ENCODE measurements at regions not wholly inside any gene's neighbourhood (a gene's known extent, or its start where the extent isn't known, plus 50 kb on each side); places are given as distances from the start of the nearest gene placed in this dataset.

DNA sequence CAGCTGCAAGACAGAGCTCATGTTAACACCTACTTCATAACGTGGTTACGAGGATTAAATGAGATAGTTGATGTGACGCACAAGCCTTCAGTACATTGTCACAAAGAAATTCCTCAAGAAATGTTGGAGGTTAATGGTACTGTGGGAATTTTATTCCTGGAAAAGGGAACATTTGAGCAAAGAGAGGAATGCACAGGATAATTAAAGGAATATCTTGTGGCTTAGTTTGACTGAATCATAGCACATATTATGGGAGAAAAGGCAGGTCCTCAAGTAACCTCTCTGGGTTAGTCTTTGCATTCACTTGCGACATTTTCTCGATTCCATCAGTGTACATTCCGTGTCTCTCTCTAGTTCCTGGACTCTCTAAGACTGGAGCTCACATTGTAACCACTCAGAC is 300.2 kb upstream of the DUSP10 start:
- TF ChIP-seq, protein P1, sequence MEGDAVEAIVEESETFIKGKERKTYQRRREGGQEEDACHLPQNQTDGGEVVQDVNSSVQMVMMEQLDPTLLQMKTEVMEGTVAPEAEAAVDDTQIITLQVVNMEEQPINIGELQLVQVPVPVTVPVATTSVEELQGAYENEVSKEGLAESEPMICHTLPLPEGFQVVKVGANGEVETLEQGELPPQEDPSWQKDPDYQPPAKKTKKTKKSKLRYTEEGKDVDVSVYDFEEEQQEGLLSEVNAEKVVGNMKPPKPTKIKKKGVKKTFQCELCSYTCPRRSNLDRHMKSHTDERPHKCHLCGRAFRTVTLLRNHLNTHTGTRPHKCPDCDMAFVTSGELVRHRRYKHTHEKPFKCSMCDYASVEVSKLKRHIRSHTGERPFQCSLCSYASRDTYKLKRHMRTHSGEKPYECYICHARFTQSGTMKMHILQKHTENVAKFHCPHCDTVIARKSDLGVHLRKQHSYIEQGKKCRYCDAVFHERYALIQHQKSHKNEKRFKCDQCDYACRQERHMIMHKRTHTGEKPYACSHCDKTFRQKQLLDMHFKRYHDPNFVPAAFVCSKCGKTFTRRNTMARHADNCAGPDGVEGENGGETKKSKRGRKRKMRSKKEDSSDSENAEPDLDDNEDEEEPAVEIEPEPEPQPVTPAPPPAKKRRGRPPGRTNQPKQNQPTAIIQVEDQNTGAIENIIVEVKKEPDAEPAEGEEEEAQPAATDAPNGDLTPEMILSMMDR (IDR thresholded peaks at IDR 0.05; ENCODE audit: borderline replicate concordance, extremely low read depth, insufficient read depth) = no peak
- Histone ChIP-seq H3K27me3 (ENCODE audit: control insufficient read depth, insufficient read depth, low read length) (no peaks in the 10 kb centered on the region), H3K36me3 (ENCODE audit: control insufficient read depth in 2 of 3, insufficient read depth in 3 of 3, low read length in 3 of 3) (no peaks in the 10 kb centered on the region), H3K27ac (ENCODE audit: low read depth in 2 of 2, low read length in 2 of 2) (no peak overlapping the region), H3K4me1 (ENCODE audit: control insufficient read depth in 2 of 3, insufficient read depth in 2 of 3, low read depth in 1 of 3, low read length in 3 of 3) (no peaks in the 10 kb centered on the region), H3K9ac (ENCODE audit: low read length in 3 of 3) (no peak overlapping the region), H3K4me3 (ENCODE audit: low read length in 3 of 3) (no peak overlapping the region), H3K9me3 (ENCODE audit: control insufficient read depth in 2 of 3, insufficient read depth in 1 of 3, low read length in 3 of 3) (no peaks in the 10 kb centered on the region)
- no peak for DNase-seq
- intact Hi-C loops (cut with DNase I) = no loop called here
- no peak for FAIRE-seq

DNA sequence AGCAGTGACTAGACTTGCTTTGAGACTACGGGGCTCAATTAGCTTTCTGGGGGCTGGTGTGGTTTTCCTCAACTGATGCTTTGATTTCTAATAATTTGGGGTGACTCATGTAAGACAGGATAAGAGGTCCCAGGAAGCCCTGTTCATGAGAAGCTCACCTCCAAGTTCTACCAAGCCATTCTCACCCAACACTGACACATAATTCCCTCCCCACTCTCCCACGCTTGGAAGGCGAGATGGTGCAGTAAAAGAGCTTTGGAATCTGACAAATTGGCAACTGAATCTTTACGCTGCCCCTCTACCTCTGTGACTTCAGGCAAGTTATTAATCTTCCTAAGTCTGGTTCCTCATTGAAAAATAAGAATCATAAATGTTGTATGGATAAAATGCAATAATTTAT is 299.1 kb upstream of the DUSP10 start:
- TF ChIP-seq, protein P1 (IDR thresholded peaks at IDR 0.05; ENCODE audit: borderline replicate concordance, extremely low read depth, insufficient read depth) = no peak
- DNase-seq (peak in 4 of 5 donors; percentile 57 to 83 (median 64)), FAIRE-seq (no peak)
- no peaks in the 10 kb centered on the region for H3K36me3 ChIP-seq (ENCODE audit: control insufficient read depth in 2 of 3, insufficient read depth in 3 of 3, low read length in 3 of 3)
- H3K9me3 ChIP-seq (ENCODE audit: control insufficient read depth in 2 of 3, insufficient read depth in 1 of 3, low read length in 3 of 3) = no peaks in the 10 kb centered on the region
- H3K4me1 ChIP-seq (ENCODE audit: control insufficient read depth in 2 of 3, insufficient read depth in 2 of 3, low read depth in 1 of 3, low read length in 3 of 3) = no peaks in the 10 kb centered on the region
- no peak overlapping the region for H3K9ac ChIP-seq (ENCODE audit: low read length in 3 of 3)
- intact Hi-C loops (cut with DNase I) = no loop called here
- H3K27ac ChIP-seq (ENCODE audit: low read depth in 2 of 2, low read length in 2 of 2) = no peak overlapping the region
- H3K27me3 ChIP-seq (ENCODE audit: control insufficient read depth, insufficient read depth, low read length) = no peaks in the 10 kb centered on the region
- H3K4me3 ChIP-seq (ENCODE audit: low read length in 3 of 3) = no peak overlapping the region

DNA sequence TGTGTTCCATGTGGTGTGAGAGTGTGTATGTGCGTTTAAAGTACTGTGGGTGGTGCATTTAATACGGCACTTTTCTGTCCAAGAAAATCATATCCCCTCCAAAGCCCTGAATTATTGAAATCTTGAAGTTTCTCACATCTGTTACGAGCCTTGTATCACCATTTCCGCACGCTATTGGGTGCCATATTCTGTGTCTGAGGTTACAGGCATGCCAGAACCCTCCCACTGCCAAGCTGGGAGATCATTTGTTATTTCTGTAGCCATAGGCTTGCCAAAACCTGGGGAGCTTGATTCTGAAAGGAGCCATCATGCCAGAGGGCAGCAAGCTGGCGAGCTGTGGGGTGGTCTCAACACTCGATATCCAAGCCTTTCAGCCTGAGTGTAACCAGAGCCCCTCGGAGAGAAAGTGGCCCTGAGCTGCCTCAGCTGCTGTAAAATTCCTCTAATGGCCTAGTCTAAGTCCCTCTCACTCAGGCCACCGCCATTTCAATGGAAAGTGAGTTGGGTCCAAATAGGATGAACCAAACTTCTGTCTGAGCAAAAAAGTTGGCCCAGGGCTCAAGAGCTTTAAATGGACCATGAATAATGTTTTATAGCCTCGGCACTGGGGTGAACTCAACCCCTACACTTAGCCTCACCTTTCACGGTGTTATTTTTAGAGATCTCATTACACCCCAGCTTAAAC is 298.4 kb upstream of the DUSP10 start:
- TF ChIP-seq, protein P1 (IDR thresholded peaks at IDR 0.05; ENCODE audit: borderline replicate concordance, extremely low read depth, insufficient read depth) = no peak
- H3K9me3 ChIP-seq (ENCODE audit: control insufficient read depth in 2 of 3, insufficient read depth in 1 of 3, low read length in 3 of 3) = no peaks in the 10 kb centered on the region
- no peaks in the 10 kb centered on the region for H3K36me3 ChIP-seq (ENCODE audit: control insufficient read depth in 2 of 3, insufficient read depth in 3 of 3, low read length in 3 of 3)
- no peaks in the 10 kb centered on the region for H3K27me3 ChIP-seq (ENCODE audit: control insufficient read depth, insufficient read depth, low read length)
- DNase-seq (peak in 4 of 5 donors; percentile 59 to 82 (median 71)), FAIRE-seq (no peak)
- no peak overlapping the region for H3K27ac ChIP-seq (ENCODE audit: low read depth in 2 of 2, low read length in 2 of 2)
- no peak overlapping the region for H3K9ac ChIP-seq (ENCODE audit: low read length in 3 of 3)
- H3K4me1 ChIP-seq (ENCODE audit: control insufficient read depth in 2 of 3, insufficient read depth in 2 of 3, low read depth in 1 of 3, low read length in 3 of 3) = no peaks in the 10 kb centered on the region
- no peak overlapping the region for H3K4me3 ChIP-seq (ENCODE audit: low read length in 3 of 3)
- intact Hi-C loops (cut with DNase I) = no loop called here

DNA sequence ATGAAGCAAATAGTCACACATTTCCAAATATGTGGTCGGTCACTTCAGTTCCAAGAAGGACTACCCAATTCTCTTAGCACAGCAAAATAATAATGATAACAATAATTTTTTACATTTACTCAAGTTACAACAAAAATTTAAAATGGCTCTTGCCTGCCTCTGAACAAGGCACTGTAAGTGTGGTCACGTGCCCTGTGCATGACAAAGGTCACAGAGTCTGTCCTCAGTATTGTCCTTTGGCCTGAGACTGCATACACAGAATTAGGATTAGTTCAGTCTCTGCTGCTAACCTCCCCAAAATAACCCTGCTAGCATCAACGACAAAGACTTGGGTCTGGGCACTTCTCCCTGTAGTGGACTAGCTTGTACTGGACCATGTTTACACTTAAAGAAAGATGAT is 297.1 kb upstream of the DUSP10 start:
- FAIRE-seq = no peak

More for the DNA sequence above, 297.1 kb upstream of the DUSP10 start:
- TF ChIP-seq, protein P1 (IDR thresholded peaks at IDR 0.05; ENCODE audit: borderline replicate concordance, extremely low read depth, insufficient read depth) = no peak
- Histone ChIP-seq H3K9me3 (ENCODE audit: control insufficient read depth in 2 of 3, insufficient read depth in 1 of 3, low read length in 3 of 3) (no peaks in the 10 kb centered on the region), H3K27ac (ENCODE audit: low read depth in 2 of 2, low read length in 2 of 2) (no peak overlapping the region), H3K9ac (ENCODE audit: low read length in 3 of 3) (no peak overlapping the region), H3K36me3 (ENCODE audit: control insufficient read depth in 2 of 3, insufficient read depth in 3 of 3, low read length in 3 of 3) (no peaks in the 10 kb centered on the region), H3K4me1 (ENCODE audit: control insufficient read depth in 2 of 3, insufficient read depth in 2 of 3, low read depth in 1 of 3, low read length in 3 of 3) (no peaks in the 10 kb centered on the region), H3K27me3 (ENCODE audit: control insufficient read depth, insufficient read depth, low read length) (no peaks in the 10 kb centered on the region), H3K4me3 (ENCODE audit: low read length in 3 of 3) (no peak overlapping the region)
- intact Hi-C loops (cut with DNase I) = no loop called here
- DNase-seq = no peak
